ENCODE measurements at regions not wholly inside any gene's neighbourhood (a gene's known extent, or its start where the extent isn't known, plus 50 kb on each side); places are given as distances from the start of the nearest gene placed in this dataset.

- TF ChIP-seq CTCF (IDR thresholded peaks at IDR 0.05), result no peak
- TF ChIP-seq POLR2A (IDR thresholded peaks at IDR 0.05), result no peak
Measured at GRCh38 chr7:109522585-109522984, 952.9 kb downstream of the DNAJB9 start.

Measured in thyroid gland (tissue), 4 donors.